ENCODE measurements at regions not wholly inside any gene's neighbourhood (a gene's known extent, or its start where the extent isn't known, plus 50 kb on each side); places are given as distances from the start of the nearest gene placed in this dataset.

DNA sequence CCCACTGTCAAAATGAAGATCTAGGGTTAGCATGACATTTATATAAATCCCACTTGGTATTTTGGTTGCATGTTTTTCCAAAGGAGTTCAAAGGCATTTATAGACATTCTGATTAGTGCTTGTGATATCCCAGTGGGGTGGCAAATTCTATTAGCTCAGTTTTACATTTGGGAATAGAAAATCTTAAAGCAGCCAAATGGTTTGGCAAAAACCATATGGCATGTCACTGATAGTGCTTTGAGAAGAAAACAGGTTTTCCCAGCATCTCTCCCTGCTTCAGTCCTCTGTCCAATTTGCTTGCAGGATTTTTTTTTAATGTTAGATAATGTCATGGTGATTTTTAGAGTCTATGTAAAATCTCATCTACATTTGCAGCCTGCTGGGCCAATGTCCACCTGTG, 225.1 kb upstream of the DIO3 start:
- TF ChIP-seq POLR2A (IDR thresholded peaks at IDR 0.05; ENCODE audit: low read length) = no peak
- TF ChIP-seq GATA1 (IDR thresholded peaks at IDR 0.05; ENCODE audit: low read depth, low read length) = no peak
